ENCODE measurements at regions not wholly inside any gene's neighbourhood (a gene's known extent, or its start where the extent isn't known, plus 50 kb on each side); places are given as distances from the start of the nearest gene placed in this dataset.

DNA sequence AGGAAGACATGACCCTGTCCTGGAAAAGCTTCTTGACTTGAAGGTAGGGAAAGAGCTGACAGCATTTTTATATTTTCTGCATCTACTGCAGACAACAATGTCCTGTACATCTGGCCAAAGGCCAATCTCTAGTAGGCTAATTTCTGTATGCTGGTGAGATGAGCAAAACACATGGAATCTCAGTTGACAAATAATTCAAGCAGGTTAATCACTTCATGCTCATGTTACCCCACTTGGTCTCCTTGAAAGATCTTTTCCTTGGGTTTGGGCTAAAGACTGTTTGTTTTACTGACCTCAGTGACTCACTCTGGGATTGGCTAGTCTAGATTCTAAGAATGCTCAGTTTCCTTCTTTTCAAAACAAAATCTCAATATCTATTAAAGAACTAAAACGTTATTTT lies 298.8 kb downstream of the LMO7 start (continued):
- TF ChIP-seq, protein P1, sequence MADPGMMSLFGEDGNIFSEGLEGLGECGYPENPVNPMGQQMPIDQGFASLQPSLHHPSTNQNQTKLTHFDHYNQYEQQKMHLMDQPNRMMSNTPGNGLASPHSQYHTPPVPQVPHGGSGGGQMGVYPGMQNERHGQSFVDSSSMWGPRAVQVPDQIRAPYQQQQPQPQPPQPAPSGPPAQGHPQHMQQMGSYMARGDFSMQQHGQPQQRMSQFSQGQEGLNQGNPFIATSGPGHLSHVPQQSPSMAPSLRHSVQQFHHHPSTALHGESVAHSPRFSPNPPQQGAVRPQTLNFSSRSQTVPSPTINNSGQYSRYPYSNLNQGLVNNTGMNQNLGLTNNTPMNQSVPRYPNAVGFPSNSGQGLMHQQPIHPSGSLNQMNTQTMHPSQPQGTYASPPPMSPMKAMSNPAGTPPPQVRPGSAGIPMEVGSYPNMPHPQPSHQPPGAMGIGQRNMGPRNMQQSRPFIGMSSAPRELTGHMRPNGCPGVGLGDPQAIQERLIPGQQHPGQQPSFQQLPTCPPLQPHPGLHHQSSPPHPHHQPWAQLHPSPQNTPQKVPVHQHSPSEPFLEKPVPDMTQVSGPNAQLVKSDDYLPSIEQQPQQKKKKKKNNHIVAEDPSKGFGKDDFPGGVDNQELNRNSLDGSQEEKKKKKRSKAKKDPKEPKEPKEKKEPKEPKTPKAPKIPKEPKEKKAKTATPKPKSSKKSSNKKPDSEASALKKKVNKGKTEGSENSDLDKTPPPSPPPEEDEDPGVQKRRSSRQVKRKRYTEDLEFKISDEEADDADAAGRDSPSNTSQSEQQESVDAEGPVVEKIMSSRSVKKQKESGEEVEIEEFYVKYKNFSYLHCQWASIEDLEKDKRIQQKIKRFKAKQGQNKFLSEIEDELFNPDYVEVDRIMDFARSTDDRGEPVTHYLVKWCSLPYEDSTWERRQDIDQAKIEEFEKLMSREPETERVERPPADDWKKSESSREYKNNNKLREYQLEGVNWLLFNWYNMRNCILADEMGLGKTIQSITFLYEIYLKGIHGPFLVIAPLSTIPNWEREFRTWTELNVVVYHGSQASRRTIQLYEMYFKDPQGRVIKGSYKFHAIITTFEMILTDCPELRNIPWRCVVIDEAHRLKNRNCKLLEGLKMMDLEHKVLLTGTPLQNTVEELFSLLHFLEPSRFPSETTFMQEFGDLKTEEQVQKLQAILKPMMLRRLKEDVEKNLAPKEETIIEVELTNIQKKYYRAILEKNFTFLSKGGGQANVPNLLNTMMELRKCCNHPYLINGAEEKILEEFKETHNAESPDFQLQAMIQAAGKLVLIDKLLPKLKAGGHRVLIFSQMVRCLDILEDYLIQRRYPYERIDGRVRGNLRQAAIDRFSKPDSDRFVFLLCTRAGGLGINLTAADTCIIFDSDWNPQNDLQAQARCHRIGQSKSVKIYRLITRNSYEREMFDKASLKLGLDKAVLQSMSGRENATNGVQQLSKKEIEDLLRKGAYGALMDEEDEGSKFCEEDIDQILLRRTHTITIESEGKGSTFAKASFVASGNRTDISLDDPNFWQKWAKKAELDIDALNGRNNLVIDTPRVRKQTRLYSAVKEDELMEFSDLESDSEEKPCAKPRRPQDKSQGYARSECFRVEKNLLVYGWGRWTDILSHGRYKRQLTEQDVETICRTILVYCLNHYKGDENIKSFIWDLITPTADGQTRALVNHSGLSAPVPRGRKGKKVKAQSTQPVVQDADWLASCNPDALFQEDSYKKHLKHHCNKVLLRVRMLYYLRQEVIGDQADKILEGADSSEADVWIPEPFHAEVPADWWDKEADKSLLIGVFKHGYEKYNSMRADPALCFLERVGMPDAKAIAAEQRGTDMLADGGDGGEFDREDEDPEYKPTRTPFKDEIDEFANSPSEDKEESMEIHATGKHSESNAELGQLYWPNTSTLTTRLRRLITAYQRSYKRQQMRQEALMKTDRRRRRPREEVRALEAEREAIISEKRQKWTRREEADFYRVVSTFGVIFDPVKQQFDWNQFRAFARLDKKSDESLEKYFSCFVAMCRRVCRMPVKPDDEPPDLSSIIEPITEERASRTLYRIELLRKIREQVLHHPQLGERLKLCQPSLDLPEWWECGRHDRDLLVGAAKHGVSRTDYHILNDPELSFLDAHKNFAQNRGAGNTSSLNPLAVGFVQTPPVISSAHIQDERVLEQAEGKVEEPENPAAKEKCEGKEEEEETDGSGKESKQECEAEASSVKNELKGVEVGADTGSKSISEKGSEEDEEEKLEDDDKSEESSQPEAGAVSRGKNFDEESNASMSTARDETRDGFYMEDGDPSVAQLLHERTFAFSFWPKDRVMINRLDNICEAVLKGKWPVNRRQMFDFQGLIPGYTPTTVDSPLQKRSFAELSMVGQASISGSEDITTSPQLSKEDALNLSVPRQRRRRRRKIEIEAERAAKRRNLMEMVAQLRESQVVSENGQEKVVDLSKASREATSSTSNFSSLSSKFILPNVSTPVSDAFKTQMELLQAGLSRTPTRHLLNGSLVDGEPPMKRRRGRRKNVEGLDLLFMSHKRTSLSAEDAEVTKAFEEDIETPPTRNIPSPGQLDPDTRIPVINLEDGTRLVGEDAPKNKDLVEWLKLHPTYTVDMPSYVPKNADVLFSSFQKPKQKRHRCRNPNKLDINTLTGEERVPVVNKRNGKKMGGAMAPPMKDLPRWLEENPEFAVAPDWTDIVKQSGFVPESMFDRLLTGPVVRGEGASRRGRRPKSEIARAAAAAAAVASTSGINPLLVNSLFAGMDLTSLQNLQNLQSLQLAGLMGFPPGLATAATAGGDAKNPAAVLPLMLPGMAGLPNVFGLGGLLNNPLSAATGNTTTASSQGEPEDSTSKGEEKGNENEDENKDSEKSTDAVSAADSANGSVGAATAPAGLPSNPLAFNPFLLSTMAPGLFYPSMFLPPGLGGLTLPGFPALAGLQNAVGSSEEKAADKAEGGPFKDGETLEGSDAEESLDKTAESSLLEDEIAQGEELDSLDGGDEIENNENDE (IDR thresholded peaks at IDR 0.05; ENCODE audit: insufficient replicate concordance, low read length), result no peak
- TF ChIP-seq CHD2 (IDR thresholded peaks at IDR 0.05; ENCODE audit: low read length) (no peak), RNF2 (IDR thresholded peaks at IDR 0.05; ENCODE audit: borderline replicate concordance, low read depth, low read length, missing control alignments, poor library complexity, severe bottlenecking) (no peak), BRCA1 (IDR thresholded peaks at IDR 0.05; ENCODE audit: low read depth, low read length) (no peak)

Data from H1 (cell line).